ENCODE measurements at regions not wholly inside any gene's neighbourhood (a gene's known extent, or its start where the extent isn't known, plus 50 kb on each side); places are given as distances from the start of the nearest gene placed in this dataset.
"Not testable (repeated sequence)": the region's sequence is repeated elsewhere in the genome, so short reads cannot be mapped to it uniquely, and the experiment has no call there.

DNA sequence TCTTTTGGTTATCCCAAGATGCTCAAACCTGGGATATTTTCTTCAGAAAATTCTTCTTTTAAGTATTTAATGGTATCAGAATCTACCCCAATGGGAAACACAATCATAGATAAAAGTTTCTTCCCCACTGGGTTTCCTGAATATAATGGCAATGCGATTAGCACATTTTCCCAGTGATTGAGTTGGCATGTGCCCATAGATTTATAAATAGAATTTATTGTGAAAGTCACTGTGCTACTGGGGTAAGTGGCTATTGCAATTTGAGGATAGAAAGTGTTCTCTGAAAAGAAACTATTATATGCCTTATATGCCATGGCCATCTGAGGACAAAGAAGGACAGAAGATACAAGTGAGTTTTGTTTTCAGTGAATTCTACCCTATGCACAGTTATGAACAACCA lies 99.0 kb upstream of the RBMS3 start:
- TF ChIP-seq, protein P1, sequence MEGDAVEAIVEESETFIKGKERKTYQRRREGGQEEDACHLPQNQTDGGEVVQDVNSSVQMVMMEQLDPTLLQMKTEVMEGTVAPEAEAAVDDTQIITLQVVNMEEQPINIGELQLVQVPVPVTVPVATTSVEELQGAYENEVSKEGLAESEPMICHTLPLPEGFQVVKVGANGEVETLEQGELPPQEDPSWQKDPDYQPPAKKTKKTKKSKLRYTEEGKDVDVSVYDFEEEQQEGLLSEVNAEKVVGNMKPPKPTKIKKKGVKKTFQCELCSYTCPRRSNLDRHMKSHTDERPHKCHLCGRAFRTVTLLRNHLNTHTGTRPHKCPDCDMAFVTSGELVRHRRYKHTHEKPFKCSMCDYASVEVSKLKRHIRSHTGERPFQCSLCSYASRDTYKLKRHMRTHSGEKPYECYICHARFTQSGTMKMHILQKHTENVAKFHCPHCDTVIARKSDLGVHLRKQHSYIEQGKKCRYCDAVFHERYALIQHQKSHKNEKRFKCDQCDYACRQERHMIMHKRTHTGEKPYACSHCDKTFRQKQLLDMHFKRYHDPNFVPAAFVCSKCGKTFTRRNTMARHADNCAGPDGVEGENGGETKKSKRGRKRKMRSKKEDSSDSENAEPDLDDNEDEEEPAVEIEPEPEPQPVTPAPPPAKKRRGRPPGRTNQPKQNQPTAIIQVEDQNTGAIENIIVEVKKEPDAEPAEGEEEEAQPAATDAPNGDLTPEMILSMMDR (IDR thresholded peaks at IDR 0.05): no peak
- TF ChIP-seq POLR2A (IDR thresholded peaks at IDR 0.05): no peak

DNA sequence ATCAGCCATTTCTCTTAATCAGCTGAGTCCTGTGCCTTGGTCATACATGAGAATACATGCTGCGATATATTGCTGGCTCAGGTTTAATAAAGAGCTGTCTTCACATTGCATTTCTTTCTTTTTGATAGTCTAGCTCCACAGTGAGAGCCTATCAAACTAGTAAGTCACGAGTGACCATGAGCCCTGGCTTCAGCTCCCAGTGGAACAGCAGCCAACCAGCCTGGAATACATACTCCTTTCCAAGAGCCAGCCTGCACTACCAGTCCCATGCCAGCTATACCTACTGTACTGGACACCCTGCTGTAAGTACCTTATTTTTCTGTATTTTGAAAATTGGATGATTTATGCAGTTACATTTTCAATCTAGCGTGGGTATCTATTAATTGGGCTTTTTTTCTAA lies 98.0 kb upstream of the RBMS3 start:
- 71 to 78% methylated on average over 3 of the region's 3 CpGs for WGBS, 2 donors
- intact Hi-C loops (cut with DNase I; ENCODE audit: low total_unique reads); DNase-seq (ENCODE audit: low spot score in 2 of 2); H3K4me3 ChIP-seq (ENCODE audit: low read depth, poor library complexity, severe bottlenecking): not testable (repeated sequence)

More for the DNA sequence above, 99.0 kb upstream of the RBMS3 start:
- WGBS, 2 donors: 50 to 63% methylated on average over 1 of the region's 1 CpG
- H3K4me3 ChIP-seq (ENCODE audit: low read depth, poor library complexity, severe bottlenecking): no peak overlapping the region
- intact Hi-C loops (cut with DNase I; ENCODE audit: low total_unique reads): no loop called here
- no peak for DNase-seq (ENCODE audit: low spot score in 2 of 2)

DNA sequence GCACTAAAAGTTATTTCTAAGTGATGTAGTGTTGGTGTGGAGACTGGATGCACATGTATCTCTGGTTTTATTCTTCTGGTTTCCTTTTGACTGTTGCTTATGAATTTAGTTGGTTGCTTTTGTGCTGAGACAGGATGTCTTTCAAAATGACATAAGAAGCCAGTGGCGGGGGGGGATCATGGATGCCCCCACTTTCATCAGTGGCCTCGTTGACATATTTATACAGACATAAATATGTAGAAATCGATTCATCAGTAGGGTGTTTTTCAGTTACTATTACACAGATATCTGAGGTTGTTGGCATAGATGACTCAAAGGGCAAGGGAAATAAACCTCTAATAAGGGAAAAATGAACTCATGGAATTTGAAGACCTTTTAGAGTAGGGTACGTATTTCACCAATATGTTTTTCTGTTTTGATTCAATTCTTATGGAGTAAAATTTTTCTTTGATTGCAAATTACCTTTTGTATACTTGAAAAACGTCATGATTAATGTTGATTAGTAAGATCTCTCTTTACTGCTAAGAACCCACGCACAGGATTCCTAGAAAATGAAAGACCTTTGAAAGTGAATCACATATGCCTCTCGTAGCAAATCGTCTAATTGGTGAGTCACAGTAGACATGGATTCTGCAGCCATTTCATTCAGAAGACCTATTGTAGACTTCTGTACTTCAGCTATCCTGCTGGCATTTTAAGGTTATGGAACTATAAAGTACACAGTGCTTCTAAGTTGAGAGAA lies 97.4 kb upstream of the RBMS3 start:
- no peak for DNase-seq (ENCODE audit: low spot score in 2 of 2)
- WGBS, 2 donors: 77 to 88% methylated on average over 8 of the region's 8 CpGs
- H3K4me3 ChIP-seq (ENCODE audit: low read depth, poor library complexity, severe bottlenecking): no peak overlapping the region
- TF ChIP-seq, protein P1 (IDR thresholded peaks at IDR 0.05): no peak
- no peak for TF ChIP-seq POLR2A (IDR thresholded peaks at IDR 0.05)
- intact Hi-C loops (cut with DNase I; ENCODE audit: low total_unique reads): no loop called here

DNA sequence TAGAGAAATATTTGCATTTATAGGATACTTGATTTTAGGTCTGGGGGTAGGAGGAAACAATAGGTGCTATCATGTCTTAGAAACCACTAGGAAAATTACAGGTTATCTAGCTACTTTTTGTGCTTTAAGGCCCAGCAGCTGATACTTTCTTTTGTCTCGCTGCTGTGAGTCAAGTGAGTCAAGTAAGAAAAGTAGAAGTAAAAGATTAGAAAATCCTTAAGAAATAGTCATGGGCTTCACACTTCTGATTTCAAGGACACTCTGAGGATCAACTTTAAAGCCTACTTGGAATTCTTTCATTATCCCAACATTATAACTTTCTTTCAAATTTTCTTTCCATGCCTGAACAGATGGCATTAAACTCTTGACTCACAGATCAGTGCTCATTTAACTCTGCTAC lies 95.2 kb upstream of the RBMS3 start:
- TF ChIP-seq, protein P1 (IDR thresholded peaks at IDR 0.05): no peak
- no peak for TF ChIP-seq POLR2A (IDR thresholded peaks at IDR 0.05)
- intact Hi-C loops (cut with DNase I; ENCODE audit: low total_unique reads): no loop called here
- 94 to 96% methylated on average over 1 of the region's 1 CpG for WGBS, 2 donors
- no peak overlapping the region for H3K4me3 ChIP-seq (ENCODE audit: low read depth, poor library complexity, severe bottlenecking)
- no peak for DNase-seq (ENCODE audit: low spot score in 2 of 2)

DNA sequence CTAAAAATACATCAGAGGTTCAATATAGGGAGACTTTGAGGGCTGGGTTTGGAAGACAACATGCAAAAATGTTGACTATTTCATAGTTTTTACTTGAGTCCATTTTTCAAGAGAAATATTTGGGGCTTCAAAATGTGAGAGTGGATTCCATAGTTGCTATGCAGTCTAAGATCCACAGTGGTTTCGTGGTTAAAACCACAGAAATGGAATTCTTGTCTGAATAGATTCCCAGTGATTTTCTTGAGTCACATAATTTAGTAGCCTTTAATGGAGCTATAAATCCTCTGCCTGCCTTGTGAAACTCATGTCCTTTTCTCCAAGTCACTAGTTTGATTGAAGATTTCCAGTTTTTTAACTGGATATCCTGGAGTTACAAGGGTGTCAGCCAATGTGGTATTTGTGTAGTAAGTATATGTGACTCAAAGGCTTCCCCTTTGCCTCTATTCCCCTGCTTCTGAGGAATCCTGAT lies 94.7 kb upstream of the RBMS3 start:
- H3K4me3 ChIP-seq (ENCODE audit: low read depth, poor library complexity, severe bottlenecking): no peak overlapping the region
- TF ChIP-seq, protein P1 (IDR thresholded peaks at IDR 0.05): no peak
- TF ChIP-seq POLR2A (IDR thresholded peaks at IDR 0.05): no peak
- DNase-seq (ENCODE audit: low spot score in 2 of 2): no peak
- intact Hi-C loops (cut with DNase I; ENCODE audit: low total_unique reads): no loop called here
- 73 to 76% methylated on average over 1 of the region's 1 CpG for WGBS, 2 donors

DNA sequence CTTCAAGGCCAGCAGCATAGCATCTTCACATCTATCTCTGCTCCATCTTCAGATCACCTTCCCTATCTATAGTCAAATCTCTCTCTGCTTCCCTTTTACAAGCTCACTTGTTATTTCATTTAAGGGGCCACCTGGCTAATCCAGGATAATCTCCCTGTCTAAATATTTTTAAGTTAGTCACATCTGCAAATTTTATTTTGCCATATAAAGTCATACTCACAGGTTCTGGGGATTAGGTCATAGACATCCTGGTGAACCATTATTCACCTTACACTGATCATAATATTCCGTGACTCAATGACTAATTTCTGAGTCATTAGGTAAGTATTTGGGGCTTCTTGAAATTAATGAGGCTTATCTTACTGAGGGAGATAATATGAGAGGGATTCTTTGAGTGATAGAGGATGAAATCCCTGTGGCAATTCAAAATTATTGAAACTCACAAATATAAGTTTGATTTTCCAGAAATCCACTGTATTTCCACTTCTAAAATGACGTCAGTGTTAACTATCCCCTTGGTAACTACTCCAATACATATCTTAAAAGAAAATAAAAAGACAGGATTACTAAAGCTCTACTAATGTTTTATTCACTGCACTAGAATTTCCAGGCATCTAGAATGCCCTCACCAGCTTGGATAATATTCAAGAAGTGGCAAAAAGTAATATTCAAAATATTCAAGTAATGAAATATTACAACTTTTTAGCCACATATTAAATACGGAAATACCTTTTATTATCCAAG lies 93.7 kb upstream of the RBMS3 start:
- no peak overlapping the region for H3K4me3 ChIP-seq (ENCODE audit: low read depth, poor library complexity, severe bottlenecking)
- intact Hi-C loops (cut with DNase I; ENCODE audit: low total_unique reads): no loop called here
- no peak for DNase-seq (ENCODE audit: low spot score in 2 of 2)
- WGBS, 2 donors: 55 to 64% methylated on average over 3 of the region's 3 CpGs
- TF ChIP-seq POLR2A (IDR thresholded peaks at IDR 0.05): no peak
- TF ChIP-seq, protein P1 (IDR thresholded peaks at IDR 0.05): no peak

Measured in lower leg skin (tissue), 4 donors.